Aorta (tissue), 5 donors: ENCODE measurements at regions not wholly inside any gene's neighbourhood (a gene's known extent, or its start where the extent isn't known, plus 50 kb on each side); places are given as distances from the start of the nearest gene placed in this dataset.
A peak's percentile ranks its signal among the peaks of the same experiment; 100 is the strongest.

Source experiments
- ATAC-seq: fragments of 200-7000 bp; cut with Tn5 transposase; one replicate; pipeline ENCODE4 v1.9.1; 2022; ENCODE audit warnings: moderate library complexity; ENCODE audit not compliant: low FRiP score
- DNase-seq, 2 donors: peaks; one replicate each; pipeline ENCODE4 v3.0.0-alpha.2; 2020
- H3K27ac ChIP-seq, 2 donors: one replicate each; pipeline ENCODE4 v1.5.1; 2013; ENCODE audit warnings: low read length in 2 of 2, mild to moderate bottlenecking in 2 of 2, moderate library complexity in 2 of 2, control low read depth in 1 of 2, inconsistent platforms in 1 of 2, low read depth in 1 of 2
- H3K27me3 ChIP-seq, 2 donors: one replicate each; pipeline ENCODE4 v1.6.1; 2013; ENCODE audit warnings: control low read depth in 1 of 2, low read length in 1 of 2, mild to moderate bottlenecking in 1 of 2, moderate library complexity in 1 of 2; ENCODE audit not compliant: insufficient read depth in 2 of 2, control insufficient read depth in 1 of 2
- H3K36me3 ChIP-seq, 2 donors: one replicate each; pipeline ENCODE4 v1.6.1; 2013; ENCODE audit warnings: control low read depth in 1 of 2, low read length in 1 of 2, mild to moderate bottlenecking in 1 of 2; ENCODE audit not compliant: insufficient read depth in 2 of 2, control insufficient read depth in 1 of 2
- H3K4me1 ChIP-seq, 2 donors: one replicate each; pipeline ENCODE4 v1.6.1; 2013; ENCODE audit warnings: low read length in 2 of 2, control low read depth in 1 of 2, mild to moderate bottlenecking in 1 of 2, moderate library complexity in 1 of 2; ENCODE audit not compliant: insufficient read depth in 2 of 2, control insufficient read depth in 1 of 2
- H3K4me3 ChIP-seq, 2 donors: one replicate each; pipeline ENCODE4 v1.5.1; 2013; ENCODE audit warnings: low read length in 2 of 2, control low read depth in 1 of 2, mild to moderate bottlenecking in 1 of 2
- H3K9me3 ChIP-seq: one replicate; pipeline ENCODE4 v1.6.1; 2013; ENCODE audit warnings: mild to moderate bottlenecking, low read length; ENCODE audit not compliant: control insufficient read depth
- WGBS, 2 donors: extraction: QIAGEN DNeasy Blood & Tissue Kit; methylation state at CpG; one replicate each; pipeline ENCODE4 v1.1.7; 2013; 5-methylcytosine and 5-hydroxymethylcytosine counted together
- intact Hi-C, 2 donors: fragments of 100-400 bp; cut with DNase I; formaldehyde crosslinking; loops; one replicate each; pipeline versions ENCODE4 v1.14.2 to v1.15.0; 2022
- donor health status: healthy with polysubstance abuse.
- donor health status: Bipolar disorder and iron deficiency.
- donor health status: DM: no; HTN: no; CAD: no.
- donor health status: DM: no; HTN: no; CAD: no.
- donor health status: DM: yes; HTN: yes; CAD: no.

DNA sequence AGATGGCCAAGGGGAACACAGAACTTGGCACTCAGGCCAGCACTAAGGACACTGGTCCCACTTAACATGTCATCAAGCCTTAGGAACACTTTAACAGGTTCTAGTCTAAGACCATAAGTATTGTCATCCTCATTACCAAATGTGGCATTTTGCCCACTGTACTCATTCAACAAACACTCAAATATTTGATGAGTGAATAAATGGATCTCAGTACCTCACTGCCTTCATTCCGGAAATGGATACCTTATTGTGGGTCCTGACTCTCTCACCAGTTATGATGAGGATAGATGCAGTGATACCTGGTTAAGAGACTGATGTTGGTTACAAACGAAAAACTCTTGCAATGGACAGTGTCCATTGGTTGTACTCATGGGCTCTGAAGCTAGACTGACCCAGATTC lies 455.2 kb upstream of the DYNLRB2 start:
- DNase-seq: no peak
- Histone ChIP-seq H3K9me3 (no peaks in the 10 kb centered on the region), H3K36me3 (no peaks in the 10 kb centered on the region), H3K27ac (no peak overlapping the region), H3K4me3 (no peak overlapping the region), H3K4me1 (no peaks in the 10 kb centered on the region), H3K27me3 (no peaks in the 10 kb centered on the region)
- WGBS, 2 donors: 85 to 94% methylated on average over 2 of the region's 2 CpGs
- intact Hi-C loops: loop anchor here in 1 of 2 donors (10.0 kb wide), 1 partner anchor 481 kb away; the partner anchor contains the start of gene MAF
- ATAC-seq: no peak

DNA sequence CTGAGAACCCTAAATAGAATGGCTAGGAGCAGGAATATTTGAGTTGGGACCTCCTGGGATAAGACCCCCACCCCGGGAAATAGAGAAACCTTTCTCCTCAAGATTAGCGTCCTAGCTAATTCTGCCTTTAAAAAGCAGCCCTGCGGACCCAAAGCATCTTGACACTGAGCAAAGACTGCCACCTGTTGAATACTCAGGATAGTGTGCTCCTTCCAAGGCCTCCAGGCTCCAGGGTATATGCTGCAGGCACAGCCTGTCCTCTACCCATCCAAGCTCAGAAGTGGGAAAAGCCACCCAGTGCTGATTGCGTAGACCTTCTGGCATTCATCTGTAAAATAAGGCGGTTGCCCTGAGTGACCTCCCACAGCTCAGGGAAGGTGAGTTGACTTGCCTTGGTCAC lies 456.2 kb upstream of the DYNLRB2 start:
- peak in 1 of 2 donors; percentile 53 for DNase-seq
- no peak overlapping the region for H3K27ac ChIP-seq
- intact Hi-C loops: loop anchor here in 1 of 2 donors (10.0 kb wide), 1 partner anchor 480 kb away; the partner anchor contains the start of gene MAF
- H3K36me3 ChIP-seq: no peaks in the 10 kb centered on the region
- H3K27me3 ChIP-seq: no peaks in the 10 kb centered on the region
- H3K4me1 ChIP-seq: no peaks in the 10 kb centered on the region
- H3K4me3 ChIP-seq: no peak overlapping the region
- no peaks in the 10 kb centered on the region for H3K9me3 ChIP-seq
- ATAC-seq: peak; percentile 92
- WGBS, 2 donors: 14 to 19% methylated on average over 5 of the region's 5 CpGs

DNA sequence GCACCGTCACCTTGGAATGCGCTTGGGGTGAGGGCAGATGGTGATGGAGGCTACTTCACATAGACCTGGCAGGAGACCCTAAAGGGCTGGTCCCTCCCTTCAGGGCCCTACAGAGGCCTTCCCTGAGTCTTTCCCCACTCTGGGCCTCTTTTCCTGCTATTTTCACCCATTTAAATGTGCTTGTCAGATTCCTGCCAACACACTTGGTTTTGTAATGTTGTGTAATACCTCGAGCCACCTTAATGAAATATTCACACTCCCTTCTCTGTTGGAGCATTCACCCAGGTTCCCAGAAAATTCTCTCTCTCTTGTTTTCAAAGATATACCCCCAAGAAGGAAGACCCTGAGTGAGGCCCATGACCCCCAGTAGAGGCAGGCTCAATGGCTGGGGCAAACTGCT lies 456.6 kb upstream of the DYNLRB2 start:
- H3K4me1 ChIP-seq: no peaks in the 10 kb centered on the region
- WGBS, 2 donors: 84 to 88% methylated on average over 3 of the region's 3 CpGs
- H3K27me3 ChIP-seq: no peaks in the 10 kb centered on the region
- H3K27ac ChIP-seq: no peak overlapping the region
- intact Hi-C loops: loop anchor here in 1 of 2 donors (10.0 kb wide), 1 partner anchor 479 kb away; the partner anchor contains the start of gene MAF
- no peaks in the 10 kb centered on the region for H3K36me3 ChIP-seq
- H3K4me3 ChIP-seq: no peak overlapping the region
- DNase-seq (no peak), ATAC-seq (peak; percentile 26)
- H3K9me3 ChIP-seq: no peaks in the 10 kb centered on the region

- no peaks in the 10 kb centered on the region for H3K27me3 ChIP-seq
- no peaks in the 10 kb centered on the region for H3K9me3 ChIP-seq
- no peaks in the 10 kb centered on the region for H3K36me3 ChIP-seq
- H3K4me1 ChIP-seq: no peaks in the 10 kb centered on the region
- DNase-seq (no peak), ATAC-seq (no peak)
- intact Hi-C loops: loop anchor here in 1 of 2 donors (10.0 kb wide), 1 partner anchor 478 kb away; the partner anchor contains the start of gene MAF
- H3K4me3 ChIP-seq: no peak overlapping the region
- no peak overlapping the region for H3K27ac ChIP-seq
Measured at GRCh38 chr16:80082906-80083305, 457.9 kb upstream of the DYNLRB2 start.

- H3K9me3 ChIP-seq: no peaks in the 10 kb centered on the region
- DNase-seq (no peak), ATAC-seq (no peak)
- intact Hi-C loops: loop anchor here in 1 of 2 donors (10.0 kb wide), 1 partner anchor 477 kb away; the partner anchor contains the start of gene MAF
- no peak overlapping the region for H3K27ac ChIP-seq
- 82 to 86% methylated on average over 5 of the region's 5 CpGs for WGBS, 2 donors
- H3K27me3 ChIP-seq: no peaks in the 10 kb centered on the region
- H3K36me3 ChIP-seq: no peaks in the 10 kb centered on the region
- H3K4me1 ChIP-seq: no peaks in the 10 kb centered on the region
- no peak overlapping the region for H3K4me3 ChIP-seq
Measured at GRCh38 chr16:80081846-80082245, 458.9 kb upstream of the DYNLRB2 start.

DNA sequence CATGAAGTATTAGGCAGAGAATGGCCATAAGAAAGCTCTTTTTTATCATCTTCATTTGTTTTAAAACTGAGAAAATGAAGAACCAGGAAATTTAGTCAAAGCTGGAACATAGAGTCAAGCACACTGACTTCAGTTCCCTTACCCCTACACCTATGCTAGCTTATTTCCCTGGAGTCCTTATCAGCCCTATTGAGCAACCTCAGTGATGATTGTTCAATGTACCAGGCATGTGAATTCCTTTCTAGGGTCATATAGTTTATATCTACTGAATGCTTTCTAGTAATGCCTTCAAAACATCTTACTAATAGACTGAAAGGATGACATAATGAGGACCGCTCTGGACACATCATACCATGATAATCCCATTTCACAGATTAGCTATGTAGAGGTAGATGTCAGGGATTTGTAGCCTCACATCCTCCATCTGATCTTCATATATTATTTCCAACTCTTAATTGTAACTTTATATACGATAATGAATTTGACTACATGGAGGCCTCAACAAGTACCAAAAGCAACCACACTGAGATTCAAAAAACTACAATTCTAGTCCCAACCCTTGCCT lies 460.4 kb upstream of the DYNLRB2 start:
- Histone ChIP-seq H3K4me1 (no peaks in the 10 kb centered on the region), H3K9me3 (no peaks in the 10 kb centered on the region), H3K4me3 (no peak overlapping the region), H3K36me3 (no peaks in the 10 kb centered on the region), H3K27ac (no peak overlapping the region), H3K27me3 (no peaks in the 10 kb centered on the region)
- intact Hi-C loops: loop anchor here in 1 of 2 donors (10.0 kb wide), 1 partner anchor 476 kb away; the partner anchor contains the start of gene MAF
- ATAC-seq (no peak), DNase-seq (no peak)
- WGBS, 2 donors: 99% methylated on average over 2 of the region's 2 CpGs

DNA sequence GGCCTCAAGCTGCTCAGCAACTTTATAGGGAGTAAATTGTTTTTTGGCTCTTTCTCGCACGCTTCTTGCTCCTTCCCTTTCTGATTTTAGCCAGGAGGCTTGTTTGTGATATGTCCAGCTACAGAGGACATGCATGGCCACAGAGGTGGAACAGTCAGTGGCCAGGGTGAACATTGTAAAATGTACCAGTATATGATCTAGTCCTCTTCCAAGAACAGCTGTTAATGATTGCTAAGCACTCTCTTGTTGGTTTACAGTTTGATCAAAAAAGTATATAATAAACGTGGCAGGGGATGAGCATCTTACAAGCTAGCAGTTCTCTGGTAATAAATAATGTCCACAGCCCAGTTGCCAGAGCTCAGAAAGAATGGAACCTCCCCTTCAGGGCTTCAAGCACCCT lies 461.7 kb upstream of the DYNLRB2 start:
- WGBS, 2 donors: 86 to 90% methylated on average over 3 of the region's 3 CpGs
- intact Hi-C loops: no loop called here

DNA sequence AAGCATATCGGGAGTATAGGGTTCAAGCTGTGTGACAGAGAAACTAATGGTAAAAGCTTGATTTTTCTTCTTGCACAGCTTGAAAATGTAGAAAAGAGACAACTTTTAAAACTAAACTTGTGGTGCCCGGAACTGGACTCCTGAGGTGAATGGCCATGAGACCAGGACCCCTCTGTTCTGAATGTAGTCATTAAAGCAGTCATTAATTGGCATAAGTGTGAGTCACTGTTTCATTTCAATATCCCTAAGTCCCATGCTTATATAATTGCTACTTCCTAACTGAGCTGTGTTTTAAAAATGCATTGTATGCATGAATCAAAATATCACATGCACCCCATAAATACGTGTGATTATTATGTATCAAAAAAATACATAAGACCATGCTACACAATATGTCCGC lies 463.1 kb upstream of the DYNLRB2 start:
- no peaks in the 10 kb centered on the region for H3K36me3 ChIP-seq
- intact Hi-C loops: no loop called here
- H3K27ac ChIP-seq: no peak overlapping the region
- no peaks in the 10 kb centered on the region for H3K4me1 ChIP-seq
- ATAC-seq: no peak
- WGBS, 2 donors: 73 to 84% methylated on average over 4 of the region's 4 CpGs
- no peak for DNase-seq
- H3K9me3 ChIP-seq: no peaks in the 10 kb centered on the region
- H3K27me3 ChIP-seq: no peaks in the 10 kb centered on the region
- no peak overlapping the region for H3K4me3 ChIP-seq

More for the DNA sequence above, 461.7 kb upstream of the DYNLRB2 start:
- ATAC-seq (no peak), DNase-seq (no peak)
- no peaks in the 10 kb centered on the region for H3K27me3 ChIP-seq
- no peaks in the 10 kb centered on the region for H3K9me3 ChIP-seq
- H3K27ac ChIP-seq: no peak overlapping the region
- no peaks in the 10 kb centered on the region for H3K36me3 ChIP-seq
- H3K4me1 ChIP-seq: no peaks in the 10 kb centered on the region
- H3K4me3 ChIP-seq: no peak overlapping the region

DNA sequence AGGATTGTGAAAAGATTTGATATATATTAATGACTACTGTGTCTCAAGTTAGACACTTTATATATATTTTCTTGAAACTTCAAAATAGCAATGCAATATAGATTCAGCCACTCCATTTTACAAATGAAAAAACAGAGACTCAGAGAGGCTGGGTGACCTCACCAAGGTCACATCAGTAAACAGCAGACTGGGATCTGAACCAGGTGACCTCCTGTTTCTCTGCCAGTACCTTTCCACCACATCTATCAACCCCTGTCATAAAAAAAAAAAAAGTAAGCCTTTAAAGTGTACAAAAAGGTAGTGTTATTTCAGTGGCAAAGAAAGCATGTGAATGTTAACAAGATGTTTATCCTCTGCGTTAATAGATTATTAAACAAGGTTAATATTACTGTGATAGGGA lies 466.5 kb upstream of the DYNLRB2 start:
- Histone ChIP-seq H3K27ac (no peak overlapping the region), H3K4me3 (no peak overlapping the region), H3K36me3 (no peaks in the 10 kb centered on the region), H3K9me3 (peaks cover 1% of the 10 kb centered on the region), H3K4me1 (no peaks in the 10 kb centered on the region), H3K27me3 (no peaks in the 10 kb centered on the region)
- WGBS, 2 donors: 95 to 100% methylated on average over 1 of the region's 1 CpG
- ATAC-seq (no peak), DNase-seq (no peak)
- intact Hi-C loops: no loop called here
